Choroid plexus epithelial cell (primary cell): ENCODE measurements at regions not wholly inside any gene's neighbourhood (a gene's known extent, or its start where the extent isn't known, plus 50 kb on each side); places are given as distances from the start of the nearest gene placed in this dataset.
"Not testable (repeated sequence)": the region's sequence is repeated elsewhere in the genome, so short reads cannot be mapped to it uniquely, and the experiment has no call there.

Experiments used
- DNase-seq: peaks from one replicate; pipeline ENCODE4 v3.0.0-alpha.2; 2010; ENCODE audit warnings: low read depth
- H3K4me3 ChIP-seq: 2 replicates; pipeline ENCODE4 v1.5.1; 2011; ENCODE audit warnings: low read depth, mild to moderate bottlenecking, control low read depth, low read length, moderate library complexity
- CTCF ChIP-seq: conservative IDR thresholded peaks from 2 replicates; pipeline ENCODE4 v1.5.1; 2011; ENCODE audit warnings: low read depth, mild to moderate bottlenecking, control low read depth, inconsistent platforms, low read length, moderate library complexity

GRCh38 chr21:31819692-31820091, 53.1 kb upstream of the HUNK start:
- not testable (repeated sequence) for DNase-seq, H3K4me3 ChIP-seq

- DNase-seq, H3K4me3 ChIP-seq: not testable (repeated sequence)
Measured at GRCh38 chr21:31814356-31814755, 58.5 kb upstream of the HUNK start.

- H3K4me3 ChIP-seq: no peak overlapping the region
- no peak for TF ChIP-seq CTCF
- no peak for DNase-seq
Measured at GRCh38 chr21:31813862-31814261, 59.0 kb upstream of the HUNK start.

- TF ChIP-seq CTCF: no peak
- no peak overlapping the region for H3K4me3 ChIP-seq
- no peak for DNase-seq
Measured at GRCh38 chr21:31804008-31804394, 68.8 kb upstream of the HUNK start.

GRCh38 chr21:31803039-31804007, 69.5 kb upstream of the HUNK start:
- no peak for TF ChIP-seq CTCF
- no peak for DNase-seq
- H3K4me3 ChIP-seq: no peak overlapping the region

GRCh38 chr21:31802331-31802730, 70.4 kb upstream of the SCAF4 start:
- DNase-seq: no peak
- no peak overlapping the region for H3K4me3 ChIP-seq
- no peak for TF ChIP-seq CTCF

GRCh38 chr21:31801551-31802219, 69.8 kb upstream of the SCAF4 start:
- DNase-seq: no peak
- no peak for TF ChIP-seq CTCF
- H3K4me3 ChIP-seq: no peak overlapping the region
